Ascending aorta (tissue), 2 donors: ENCODE measurements at regions not wholly inside any gene's neighbourhood (a gene's known extent, or its start where the extent isn't known, plus 50 kb on each side); places are given as distances from the start of the nearest gene placed in this dataset.

Experiments used
- DNase-seq, 2 donors: peaks; one replicate each; pipeline ENCODE4 v3.0.0-alpha.2; 2019; ENCODE audit warnings: low spot score in 2 of 2
- H3K27ac ChIP-seq, 2 donors: fragments of 200-600 bp; sonication (generic); one replicate each; pipeline ENCODE4 v1.5.1; 2016 to 2017; ENCODE audit warnings: mild to moderate bottlenecking in 1 of 2
- H3K27me3 ChIP-seq: fragments of 200-600 bp; sonication (generic); one replicate; pipeline ENCODE4 v1.5.1; 2017
- H3K36me3 ChIP-seq, 2 donors: fragments of 200-600 bp; sonication (generic); one replicate each; pipeline ENCODE4 v1.5.1; 2016
- H3K4me1 ChIP-seq, 2 donors: fragments of 200-600 bp; sonication (generic); one replicate each; pipeline ENCODE4 v1.5.1; 2016 to 2017; ENCODE audit warnings: mild to moderate bottlenecking in 1 of 2
- H3K4me3 ChIP-seq, 2 donors: fragments of 200-600 bp; sonication (generic); one replicate each; pipeline ENCODE4 v1.5.1; 2016 to 2017; ENCODE audit warnings: mild to moderate bottlenecking in 1 of 2
- H3K9me3 ChIP-seq, 2 donors: fragments of 200-600 bp; sonication (generic); one replicate each; pipeline ENCODE4 v1.5.1; 2016
- CTCF ChIP-seq, 3 experiments: fragments of 200-600 bp in 2 of 3; fragments of 450-650 bp in 1 of 3; sonication (generic) in 2 of 3; IDR thresholded peaks; one replicate each; pipeline ENCODE4 v1.5.1; 2016 to 2019; ENCODE audit warnings: antibody characterized with exemption in 3 of 3, mild to moderate bottlenecking in 1 of 3, moderate library complexity in 1 of 3
- intact Hi-C: fragments of 100-400 bp; cut with DNase I; formaldehyde crosslinking; loops from one replicate; pipeline ENCODE4 v1.15.1; 2023

GRCh38 chr5:68446070-68446357, 230.5 kb downstream of the PIK3R1 start:
- Histone ChIP-seq H3K27ac (no peak overlapping the region), H3K4me3 (no peak overlapping the region), H3K36me3 (no peaks in the 10 kb centered on the region), H3K27me3 (no peaks in the 10 kb centered on the region), H3K9me3 (no peaks in the 10 kb centered on the region), H3K4me1 (peaks cover 0 to 16% of the 10 kb centered on the region in 2 donors)
- intact Hi-C loops, result loop anchor here (5.0 kb wide), 1 partner anchor 104 kb away; no protein-coding TSS in a partner anchor
- TF ChIP-seq CTCF (IDR thresholded peaks at IDR 0.05), result no peak
- DNase-seq, result no peak

- no peak for DNase-seq
- Histone ChIP-seq H3K4me1 (peaks cover 0 to 16% of the 10 kb centered on the region in 2 donors), H3K4me3 (no peak overlapping the region), H3K36me3 (no peaks in the 10 kb centered on the region), H3K27me3 (no peaks in the 10 kb centered on the region), H3K9me3 (no peaks in the 10 kb centered on the region), H3K27ac (no peak overlapping the region)
- no peak for TF ChIP-seq CTCF (IDR thresholded peaks at IDR 0.05)
- intact Hi-C loops, result loop anchor here (5.0 kb wide), 1 partner anchor 104 kb away; no protein-coding TSS in a partner anchor
Measured at GRCh38 chr5:68446487-68446894, 230.9 kb downstream of the PIK3R1 start.

- Histone ChIP-seq H3K9me3 (no peaks in the 10 kb centered on the region), H3K36me3 (no peaks in the 10 kb centered on the region), H3K4me3 (no peak overlapping the region), H3K27me3 (no peaks in the 10 kb centered on the region), H3K27ac (no peak overlapping the region), H3K4me1 (peaks cover 0 to 16% of the 10 kb centered on the region in 2 donors)
- no peak for DNase-seq
- intact Hi-C loops, result loop anchor here (5.0 kb wide), 1 partner anchor 105 kb away; no protein-coding TSS in a partner anchor
- no peak for TF ChIP-seq CTCF (IDR thresholded peaks at IDR 0.05)
Measured at GRCh38 chr5:68447136-68447929, 231.8 kb downstream of the PIK3R1 start.

GRCh38 chr5:68449380-68449779, 233.8 kb downstream of the PIK3R1 start:
- no peak overlapping the region for H3K4me3 ChIP-seq
- H3K36me3 ChIP-seq, result no peaks in the 10 kb centered on the region
- H3K27me3 ChIP-seq, result no peaks in the 10 kb centered on the region
- intact Hi-C loops, result loop anchor here (2.0 to 5.0 kb wide), 2 partner anchors 15 to 107 kb away; no protein-coding TSS in a partner anchor
- H3K4me1 ChIP-seq, result peaks cover 0 to 11% of the 10 kb centered on the region in 2 donors
- H3K9me3 ChIP-seq, result no peaks in the 10 kb centered on the region
- no peak for TF ChIP-seq CTCF (IDR thresholded peaks at IDR 0.05)
- DNase-seq, result peak; percentile 23 to 89
- peak overlapping the region; percentile 58 to 67 for H3K27ac ChIP-seq

GRCh38 chr5:68450245-68450852, 234.8 kb downstream of the PIK3R1 start:
- Histone ChIP-seq H3K27ac (peak overlapping the region; percentile 2 to 58), H3K4me3 (no peak overlapping the region), H3K36me3 (no peaks in the 10 kb centered on the region), H3K27me3 (no peaks in the 10 kb centered on the region), H3K4me1 (peaks cover 0 to 5% of the 10 kb centered on the region in 2 donors), H3K9me3 (no peaks in the 10 kb centered on the region)
- intact Hi-C loops, result loop anchor here (10.0 kb wide), 1 partner anchor 1186 kb away; no protein-coding TSS in a partner anchor
- no peak for TF ChIP-seq CTCF (IDR thresholded peaks at IDR 0.05)
- no peak for DNase-seq
